Heart left ventricle (tissue), 16 donors: ENCODE measurements at regions not wholly inside any gene's neighbourhood (a gene's known extent, or its start where the extent isn't known, plus 50 kb on each side); places are given as distances from the start of the nearest gene placed in this dataset.
"Not testable (repeated sequence)": the region's sequence is repeated elsewhere in the genome, so short reads cannot be mapped to it uniquely, and the experiment has no call there.

Experiments used
- ATAC-seq, 4 donors: fragments of 200-7000 bp; cut with Tn5 transposase; one replicate each; pipeline ENCODE4 v1.9.1; 2020 to 2022; ENCODE audit warnings: moderate library complexity in 4 of 4, mild to moderate bottlenecking in 3 of 4, moderate number of reproducible peaks in 1 of 4
- DNase-seq, 5 donors: peaks; one replicate each; pipeline ENCODE4 v3.0.0-alpha.2; 2020
- H3K27ac ChIP-seq, 12 donors: fragments of 200-600 bp; sonication (generic) in 4 of 12; one replicate each; pipeline versions ENCODE4 v1.5.0 to v1.8.0; 2016 to 2022; ENCODE audit warnings: mild to moderate bottlenecking in 2 of 12
- H3K27me3 ChIP-seq, 9 donors: fragments of 200-600 bp; sonication (generic) in 2 of 9; one replicate each; pipeline versions ENCODE4 v1.5.1 to v1.8.0; 2016 to 2022; ENCODE audit warnings: mild to moderate bottlenecking in 3 of 9
- H3K36me3 ChIP-seq, 9 donors: fragments of 200-600 bp; sonication (generic) in 2 of 9; one replicate each; pipeline versions ENCODE4 v1.5.0 to v1.8.0; 2018 to 2022; ENCODE audit warnings: mild to moderate bottlenecking in 2 of 9
- H3K4me1 ChIP-seq, 12 donors: fragments of 200-600 bp; sonication (generic) in 4 of 12; one replicate each; pipeline versions ENCODE4 v1.5.0 to v1.8.0; 2016 to 2022; ENCODE audit warnings: mild to moderate bottlenecking in 3 of 12
- H3K4me3 ChIP-seq, 12 donors: fragments of 200-600 bp; sonication (generic) in 4 of 12; one replicate each; pipeline versions ENCODE4 v1.5.0 to v1.8.0; 2017 to 2022; ENCODE audit warnings: mild to moderate bottlenecking in 9 of 12, moderate library complexity in 4 of 12
- H3K9me3 ChIP-seq, 12 donors: fragments of 200-600 bp; sonication (generic) in 4 of 12; one replicate each; pipeline versions ENCODE4 v1.5.0 to v1.8.0; 2016 to 2022; ENCODE audit warnings: mild to moderate bottlenecking in 1 of 12
- POLR2A ChIP-seq, 2 donors: fragments of 450-650 bp; IDR thresholded peaks; one replicate each; pipeline ENCODE4 v1.6.1; 2017; ENCODE audit warnings: antibody characterized with exemption in 2 of 2, mild to moderate bottlenecking in 2 of 2, moderate library complexity in 2 of 2
- WGBS, 4 donors: extraction: QIAGEN DNeasy Blood & Tissue Kit in 2 of 4; methylation state at CpG; one replicate each; pipeline versions ENCODE4 v1.1.5 to v1.1.7; 2013 to 2018; 5-methylcytosine and 5-hydroxymethylcytosine counted together
- intact Hi-C, 10 donors: fragments of 100-400 bp; cut with DNase I; formaldehyde crosslinking; loops; one replicate each; pipeline versions ENCODE4 v1.11.1 to v1.14.2; 2022
- TF ChIP-seq, protein P1 (sequence below), 12 donors: fragments of 200-600 bp; sonication (generic) in 4 of 12; IDR thresholded peaks; one replicate each; pipeline versions ENCODE4 v1.5.0 to v1.8.0; 2018 to 2022; ENCODE audit warnings: antibody characterized with exemption in 12 of 12, mild to moderate bottlenecking in 5 of 12
- donor health status: ischemic (EF 13 %, LVEDD 7.1; RV severe dilation, severe dysfunction).
- donor health status: healthy with polysubstance abuse.
- donor health status: DM: no; HTN: yes; CAD: no.
- donor health status: DM: no; HTN: no; CAD: no.
- donor health status: ischemic (EF 25% LVEDD 6.9; RV normal size, moderate dysfunction).
- donor health status: ischemic (EF 25% LVEDD 5.7; RV mildly dilated, moderate dysfunction).
- donor health status: healthy.
- donor health status: DM: yes; HTN: yes; CAD: no.
- donor health status: ischemic (EF 35%, LVEDD 5.7; RV mildly dilated, moderate dysfunction).
- donor health status: nonischemic (EF 11% LVEDD 7.7; RV severe dilation, severe dysfunction).
- donor health status: DM: yes; HTN: yes; CAD: no.
- donor health status: PGD.
- donor health status: ischemic (EF 29% LVEDD 5.4; RV normal size, mild dysfunction).
- donor health status: nonischemic (EF 23%, LVEDD 6.1; RV moderate dilation, normal function).

- ATAC-seq = no peak
- no peak overlapping the region for H3K4me3 ChIP-seq
- 41 to 57% (median 47%) methylated on average over 2 of the region's 2 CpGs for WGBS, 4 donors
Observed at GRCh38 chr6:154632119-154632518, 101.1 kb upstream of the SCAF8 start.

GRCh38 chr6:154637392-154637791 lies 95.8 kb upstream of the SCAF8 start:
- Histone ChIP-seq H3K4me3 (no peak overlapping the region), H3K9me3 (peaks cover 0 to 6% (median 0%) of the 10 kb centered on the region in 12 donors), H3K4me1 (peaks cover 0 to 3% (median 0%) of the 10 kb centered on the region in 12 donors), H3K27ac (no peak overlapping the region), H3K36me3 (no peaks in the 10 kb centered on the region), H3K27me3 (no peaks in the 10 kb centered on the region)
- intact Hi-C loops = no loop called here
- WGBS, 4 donors = 87 to 94% (median 94%) methylated on average over 4 of the region's 4 CpGs
- TF ChIP-seq, protein P1, sequence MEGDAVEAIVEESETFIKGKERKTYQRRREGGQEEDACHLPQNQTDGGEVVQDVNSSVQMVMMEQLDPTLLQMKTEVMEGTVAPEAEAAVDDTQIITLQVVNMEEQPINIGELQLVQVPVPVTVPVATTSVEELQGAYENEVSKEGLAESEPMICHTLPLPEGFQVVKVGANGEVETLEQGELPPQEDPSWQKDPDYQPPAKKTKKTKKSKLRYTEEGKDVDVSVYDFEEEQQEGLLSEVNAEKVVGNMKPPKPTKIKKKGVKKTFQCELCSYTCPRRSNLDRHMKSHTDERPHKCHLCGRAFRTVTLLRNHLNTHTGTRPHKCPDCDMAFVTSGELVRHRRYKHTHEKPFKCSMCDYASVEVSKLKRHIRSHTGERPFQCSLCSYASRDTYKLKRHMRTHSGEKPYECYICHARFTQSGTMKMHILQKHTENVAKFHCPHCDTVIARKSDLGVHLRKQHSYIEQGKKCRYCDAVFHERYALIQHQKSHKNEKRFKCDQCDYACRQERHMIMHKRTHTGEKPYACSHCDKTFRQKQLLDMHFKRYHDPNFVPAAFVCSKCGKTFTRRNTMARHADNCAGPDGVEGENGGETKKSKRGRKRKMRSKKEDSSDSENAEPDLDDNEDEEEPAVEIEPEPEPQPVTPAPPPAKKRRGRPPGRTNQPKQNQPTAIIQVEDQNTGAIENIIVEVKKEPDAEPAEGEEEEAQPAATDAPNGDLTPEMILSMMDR (IDR thresholded peaks at IDR 0.05) = no peak
- no peak for TF ChIP-seq POLR2A (IDR thresholded peaks at IDR 0.05)
- no peak for ATAC-seq
- no peak for DNase-seq

More at GRCh38 chr6:154632119-154632518, 101.1 kb upstream of the SCAF8 start:
- DNase-seq = no peak
- Histone ChIP-seq H3K4me1 (no peaks in the 10 kb centered on the region), H3K9me3 (peaks cover 0 to 6% (median 0%) of the 10 kb centered on the region in 12 donors), H3K36me3 (no peaks in the 10 kb centered on the region), H3K27ac (no peak overlapping the region), H3K27me3 (no peaks in the 10 kb centered on the region)
- TF ChIP-seq POLR2A (IDR thresholded peaks at IDR 0.05) = no peak
- TF ChIP-seq, protein P1 (IDR thresholded peaks at IDR 0.05) = no peak
- intact Hi-C loops = no loop called here

- DNase-seq = no peak
- Histone ChIP-seq H3K4me3 (no peak overlapping the region), H3K36me3 (no peaks in the 10 kb centered on the region), H3K27me3 (no peaks in the 10 kb centered on the region), H3K9me3 (peaks cover 0 to 3% (median 0%) of the 10 kb centered on the region in 12 donors), H3K4me1 (peaks cover 0 to 3% (median 0%) of the 10 kb centered on the region in 12 donors), H3K27ac (no peak overlapping the region)
- 57 to 64% (median 60%) methylated on average over 3 of the region's 3 CpGs for WGBS, 4 donors
- TF ChIP-seq, protein P1 (IDR thresholded peaks at IDR 0.05) = no peak
- TF ChIP-seq POLR2A (IDR thresholded peaks at IDR 0.05) = no peak
- intact Hi-C loops = no loop called here
- peak in 2 of 4 donors; percentile 27 to 32 for ATAC-seq
Observed at GRCh38 chr6:154638369-154638768, 94.8 kb upstream of the SCAF8 start.

DNA sequence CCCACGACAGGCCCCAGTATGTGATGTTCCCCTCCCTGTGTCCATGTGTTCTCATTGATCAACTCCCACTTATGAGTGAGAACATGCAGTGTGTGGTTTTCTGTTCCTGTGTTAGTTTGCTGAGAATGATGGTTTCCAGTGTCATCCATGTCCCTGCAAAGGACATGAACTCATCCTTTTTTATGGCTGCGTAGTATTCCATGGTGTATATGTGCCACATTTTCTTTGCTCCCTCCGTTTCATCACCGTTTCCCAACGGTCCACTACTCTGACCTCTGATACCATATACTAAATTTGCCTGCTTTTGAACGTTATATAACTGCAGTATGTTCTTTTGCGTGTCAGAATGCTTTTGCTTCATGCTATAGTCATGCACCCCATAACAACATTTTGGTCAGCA lies 94.0 kb upstream of the SCAF8 start:
- DNase-seq, H3K9me3 ChIP-seq, H3K4me3 ChIP-seq, intact Hi-C loops, ATAC-seq, H3K27ac ChIP-seq, H3K4me1 ChIP-seq, H3K36me3 ChIP-seq, H3K27me3 ChIP-seq: not testable (repeated sequence)
- WGBS, 4 donors = 88 to 93% (median 92%) methylated on average over 6 to 7 of the region's 7 CpGs

DNA sequence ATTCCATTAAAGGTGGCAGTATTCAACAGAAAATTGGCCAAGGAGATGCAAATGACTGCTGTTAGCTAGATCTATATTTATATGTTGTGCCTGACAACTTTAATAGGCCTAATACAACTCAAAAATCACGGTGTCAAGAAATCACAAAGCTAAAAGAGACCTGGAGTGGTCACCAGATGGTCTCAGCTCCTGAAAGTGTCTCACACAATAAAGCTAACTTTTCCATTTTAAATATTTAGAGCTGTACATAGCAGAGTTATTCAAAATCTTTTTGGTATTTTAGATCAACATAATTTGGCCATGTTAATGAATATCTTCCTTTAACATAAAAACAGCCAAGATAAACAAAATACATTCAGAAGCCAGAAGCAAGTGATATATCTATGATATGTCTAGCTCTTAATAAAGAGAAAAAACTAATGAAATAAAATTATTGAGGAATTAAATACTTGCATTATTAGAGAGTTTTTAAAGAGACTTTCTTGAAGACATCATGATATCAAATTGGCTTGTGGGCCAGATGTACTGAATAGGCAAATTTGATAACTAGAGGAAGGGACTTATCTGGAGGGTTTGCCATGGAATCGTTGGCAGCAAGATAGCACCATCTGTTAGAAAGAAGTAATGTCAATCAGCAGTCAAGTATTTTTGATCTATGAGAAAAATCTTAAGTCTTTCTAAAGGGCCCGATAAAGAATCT lies 84.9 kb upstream of the SCAF8 start:
- DNase-seq (no peak), ATAC-seq (no peak)
- intact Hi-C loops = no loop called here
- Histone ChIP-seq H3K27ac (no peak overlapping the region), H3K27me3 (no peaks in the 10 kb centered on the region), H3K4me1 (peaks cover 0 to 17% (median 1%) of the 10 kb centered on the region in 12 donors), H3K4me3 (no peak overlapping the region), H3K9me3 (no peaks in the 10 kb centered on the region), H3K36me3 (no peaks in the 10 kb centered on the region)
- TF ChIP-seq POLR2A (IDR thresholded peaks at IDR 0.05) = no peak
- TF ChIP-seq, protein P1 (IDR thresholded peaks at IDR 0.05) = no peak
- 45 to 65% (median 61%) methylated on average over 3 of the region's 3 CpGs for WGBS, 4 donors
